Stimulated activated naive CD4-positive, alpha-beta T cell (primary cell): ENCODE measurements at regions not wholly inside any gene's neighbourhood (a gene's known extent, or its start where the extent isn't known, plus 50 kb on each side); places are given as distances from the start of the nearest gene placed in this dataset.

ENCODE experiments used
- DNase-seq, 6 experiments: peaks; one replicate each; lab custom pipeline; 2025; lab: John Stamatoyannopoulos, UW

GRCh38 chr14:61941421-61942150, 179.4 kb downstream of the SNAPC1 start:
- no peak for DNase-seq

GRCh38 chr14:61948376-61948775, 186.2 kb downstream of the SNAPC1 start:
- DNase-seq: no peak

GRCh38 chr14:61950340-61950739, 188.1 kb downstream of the SNAPC1 start:
- no peak for DNase-seq

- no peak for DNase-seq
These were observed 191.4 kb downstream of the SNAPC1 start for GRCh38 chr14:61953602-61954001.

- DNase-seq: no peak
These were observed 192.1 kb downstream of the SNAPC1 start for GRCh38 chr14:61954306-61954705.

GRCh38 chr14:61956517-61956916, 194.3 kb downstream of the SNAPC1 start:
- no peak for DNase-seq

GRCh38 chr14:61959348-61959747, 197.1 kb downstream of the SNAPC1 start:
- no peak for DNase-seq

- DNase-seq: no peak
These were observed 199.1 kb downstream of the SNAPC1 start for GRCh38 chr14:61961369-61961768.

GRCh38 chr14:61963926-61964325, 201.7 kb downstream of the SNAPC1 start:
- DNase-seq: no peak

GRCh38 chr14:61965030-61965745, 203.0 kb downstream of the SNAPC1 start:
- DNase-seq: no peak

GRCh38 chr14:61968207-61968606, 206.0 kb downstream of the SNAPC1 start:
- no peak for DNase-seq

- no peak for DNase-seq
These were observed 210.5 kb downstream of the SNAPC1 start for GRCh38 chr14:61972711-61973110.

GRCh38 chr14:61973981-61974380, 211.8 kb downstream of the SNAPC1 start:
- no peak for DNase-seq

GRCh38 chr14:61977217-61977616, 215.0 kb downstream of the SNAPC1 start:
- no peak for DNase-seq

- DNase-seq: no peak
These were observed 226.0 kb downstream of the SNAPC1 start for GRCh38 chr14:61988240-61988639.

- DNase-seq: no peak
These were observed 229.9 kb downstream of the SNAPC1 start for GRCh38 chr14:61992139-61992538.

GRCh38 chr14:61992926-61993325, 230.7 kb downstream of the SNAPC1 start:
- DNase-seq: no peak

GRCh38 chr14:61994589-61994988, 232.4 kb downstream of the SNAPC1 start:
- no peak for DNase-seq

GRCh38 chr14:61996753-61997152, 234.5 kb downstream of the SNAPC1 start:
- no peak for DNase-seq

- DNase-seq: no peak
These were observed 234.9 kb downstream of the SNAPC1 start for GRCh38 chr14:61997161-61997560.

- DNase-seq: no peak
These were observed 239.7 kb downstream of the SNAPC1 start for GRCh38 chr14:62001963-62002362.

GRCh38 chr14:62002642-62003041, 240.4 kb downstream of the SNAPC1 start:
- DNase-seq: no peak

- DNase-seq: no peak
These were observed 241.5 kb downstream of the SNAPC1 start for GRCh38 chr14:62003701-62004100.
